H9 (cell line): ENCODE measurements at regions not wholly inside any gene's neighbourhood (a gene's known extent, or its start where the extent isn't known, plus 50 kb on each side); places are given as distances from the start of the nearest gene placed in this dataset.

Experiments
- DNase-seq: peaks from one replicate; pipeline ENCODE4 v3.0.0-alpha.2; 2017
- H2AFZ ChIP-seq: one replicate; pipeline ENCODE4 v1.6.1; 2013; ENCODE audit warnings: mild to moderate bottlenecking, low read length, control low read depth, moderate library complexity
- H2AK5ac ChIP-seq: 2 replicates; pipeline ENCODE4 v1.6.1; 2013; ENCODE audit warnings: low read length, control low read depth, mixed read lengths; ENCODE audit not compliant: insufficient read length
- H2BK120ac ChIP-seq: one replicate; pipeline ENCODE4 v1.6.1; 2013; ENCODE audit warnings: low read depth, mild to moderate bottlenecking, low read length, control low read depth, inconsistent platforms; ENCODE audit not compliant: poor library complexity, severe bottlenecking
- H2BK12ac ChIP-seq: 2 replicates; pipeline ENCODE4 v1.6.1; 2013; ENCODE audit warnings: low read length, control low read depth, mixed read lengths, low read depth; ENCODE audit not compliant: insufficient read length
- H2BK15ac ChIP-seq: 2 replicates; pipeline ENCODE4 v1.6.1; 2013; ENCODE audit warnings: low read depth, low read length, control low read depth
- H2BK20ac ChIP-seq: one replicate; pipeline ENCODE4 v1.6.1; 2013; ENCODE audit warnings: low read depth, mild to moderate bottlenecking, low read length, control low read depth, inconsistent platforms; ENCODE audit not compliant: poor library complexity, severe bottlenecking
- H2BK5ac ChIP-seq: 2 replicates; pipeline ENCODE4 v1.6.1; 2013; ENCODE audit warnings: low read length, control low read depth, mixed read lengths; ENCODE audit not compliant: insufficient read length
- H3K14ac ChIP-seq: 2 replicates; pipeline ENCODE4 v1.6.1; 2013; ENCODE audit warnings: low read length, control low read depth; ENCODE audit not compliant: insufficient read depth
- H3K18ac ChIP-seq: 2 replicates; pipeline ENCODE4 v1.6.1; 2013; ENCODE audit warnings: low read depth, mild to moderate bottlenecking, mixed read lengths, low read length, control low read depth; ENCODE audit not compliant: insufficient read length
- H3K23ac ChIP-seq: 2 replicates; pipeline ENCODE4 v1.6.1; 2013; ENCODE audit warnings: low read length, control low read depth, mixed read lengths, low read depth; ENCODE audit not compliant: insufficient read length
- H3K23me2 ChIP-seq: 2 replicates; pipeline ENCODE4 v1.6.1; 2013; ENCODE audit warnings: low read depth, mild to moderate bottlenecking, mixed read lengths, low read length, control low read depth; ENCODE audit not compliant: insufficient read length, poor library complexity, severe bottlenecking
- H3K27ac ChIP-seq: 2 replicates; pipeline ENCODE4 v1.5.1; 2013; ENCODE audit warnings: low read length, control low read depth, mixed read lengths, low read depth; ENCODE audit not compliant: insufficient read length
- H3K27me3 ChIP-seq: 2 replicates; pipeline ENCODE4 v1.6.1; 2013; ENCODE audit warnings: low read length, control low read depth, inconsistent platforms; ENCODE audit not compliant: insufficient read depth
- H3K4ac ChIP-seq: 2 replicates; pipeline ENCODE4 v1.6.1; 2013; ENCODE audit warnings: low read depth, mild to moderate bottlenecking, control low read depth, inconsistent platforms, low read length, moderate library complexity
- H3K4me1 ChIP-seq: 2 replicates; pipeline ENCODE4 v1.6.1; 2013; ENCODE audit warnings: low read length, control low read depth, inconsistent platforms; ENCODE audit not compliant: insufficient read depth
- H3K4me2 ChIP-seq: 2 replicates; pipeline ENCODE4 v1.6.1; 2013; ENCODE audit warnings: low read length, control low read depth, mixed read lengths; ENCODE audit not compliant: insufficient read length, insufficient read depth
- H3K56ac ChIP-seq: 2 replicates; pipeline ENCODE4 v1.6.1; 2013; ENCODE audit warnings: low read depth, mild to moderate bottlenecking, mixed read lengths, low read length, control low read depth; ENCODE audit not compliant: insufficient read length
- H3K79me1 ChIP-seq: 2 replicates; pipeline ENCODE4 v1.6.1; 2013; ENCODE audit warnings: low read depth, mild to moderate bottlenecking, moderate library complexity, low read length, control low read depth, inconsistent platforms; ENCODE audit not compliant: insufficient read depth, poor library complexity, severe bottlenecking
- H3K79me2 ChIP-seq: 2 replicates; pipeline ENCODE4 v1.6.1; 2013; ENCODE audit warnings: low read length, control low read depth, inconsistent platforms; ENCODE audit not compliant: insufficient read depth
- H3K9ac ChIP-seq: 2 replicates; pipeline ENCODE4 v1.6.1; 2013; ENCODE audit warnings: low read length, control low read depth, mixed read lengths; ENCODE audit not compliant: insufficient read length; ENCODE audit errors: extremely low read depth
- H3K9me3 ChIP-seq: one replicate; pipeline ENCODE4 v1.6.1; 2013; ENCODE audit warnings: low read depth, low read length, inconsistent platforms; ENCODE audit not compliant: control insufficient read depth
- H3T11ph ChIP-seq: one replicate; pipeline ENCODE4 v1.6.1; 2013; ENCODE audit warnings: mild to moderate bottlenecking, low read length, control low read depth, inconsistent platforms
- H4K20me1 ChIP-seq: one replicate; pipeline ENCODE4 v1.6.1; 2013; ENCODE audit not compliant: control insufficient read depth, insufficient read length, insufficient read depth
- H4K5ac ChIP-seq: 2 replicates; pipeline ENCODE4 v1.6.1; 2013; ENCODE audit warnings: low read depth, mild to moderate bottlenecking, mixed read lengths, low read length, control low read depth; ENCODE audit not compliant: insufficient read length
- H4K8ac ChIP-seq: replicated peaks from 2 replicates; pipeline ENCODE4 v1.6.1; 2013; ENCODE audit warnings: low read length, control low read depth, mixed read lengths, low read depth; ENCODE audit not compliant: insufficient read length
- H4K91ac ChIP-seq: 2 replicates; pipeline ENCODE4 v1.6.1; 2013; ENCODE audit warnings: low read depth, mild to moderate bottlenecking, moderate library complexity, mixed read lengths, low read length, control low read depth; ENCODE audit not compliant: insufficient read length
- H3K27ac Mint-ChIP-seq, 3 experiments: 2 replicates in 2 of 3; 3 replicates in 1 of 3; pipeline ENCODE4 v1.8.0; 2020 to 2021; ENCODE audit warnings: mixed read lengths in 3 of 3, mild to moderate bottlenecking in 1 of 3, moderate library complexity in 1 of 3
- H3K27me3 Mint-ChIP-seq: 2 replicates; pipeline ENCODE4 v1.8.0; 2021; ENCODE audit warnings: low read depth, mild to moderate bottlenecking, moderate library complexity, mixed read lengths
- H3K36me3 Mint-ChIP-seq, 3 experiments: 2 replicates in 2 of 3; 3 replicates in 1 of 3; pipeline ENCODE4 v1.8.0; 2020 to 2021; ENCODE audit warnings: low read depth in 3 of 3, mixed read lengths in 3 of 3; ENCODE audit not compliant: insufficient read depth in 1 of 3
- H3K4me1 Mint-ChIP-seq, 2 experiments: 2 replicates each; pipeline ENCODE4 v1.8.0; 2020; ENCODE audit warnings: mixed read lengths in 2 of 2
- H3K4me3 Mint-ChIP-seq, 2 experiments: 2 replicates in 1 of 2; 3 replicates in 1 of 2; pipeline ENCODE4 v1.8.0; 2020 to 2021; ENCODE audit warnings: mild to moderate bottlenecking in 2 of 2, mixed read lengths in 2 of 2, moderate library complexity in 1 of 2
- H3K9me3 Mint-ChIP-seq, 2 experiments: 2 replicates in 1 of 2; 3 replicates in 1 of 2; pipeline ENCODE4 v1.8.0; 2020; ENCODE audit warnings: mild to moderate bottlenecking in 2 of 2, mixed read lengths in 2 of 2, moderate library complexity in 1 of 2
- CTCF ChIP-seq: fragments of 200-600 bp; sonication (generic); conservative IDR thresholded peaks from 3 replicates; pipeline ENCODE4 v1.8.0; 2021; ENCODE audit warnings: antibody characterized with exemption, mild to moderate bottlenecking
- WGBS: extraction: QIAGEN DNeasy Blood & Tissue Kit; methylation state at CpG from one replicate; pipeline ENCODE4 v1.1.7; 2013; ENCODE audit warnings: missing lambda C conversion rate, low lambda C conversion rate, mixed read lengths; ENCODE audit not compliant: insufficient read length; ENCODE audit errors: extremely low coverage; 5-methylcytosine and 5-hydroxymethylcytosine counted together

GRCh38 chr6:100181309-100181708, 187.3 kb upstream of the MCHR2 start:
- Histone ChIP-seq H3K27me3 (no peaks in the 10 kb centered on the region), H3K9me3 (no peaks in the 10 kb centered on the region), H3K9ac (no peak overlapping the region), H3K56ac (no peak overlapping the region), H2BK120ac (no peak overlapping the region), H3K4me1 (peaks cover 3% of the 10 kb centered on the region; the same call in 1 of the 2 replicates), H2BK12ac (no peak overlapping the region), H4K8ac (no peak overlapping the region), H3T11ph (no peak overlapping the region), H3K4me2 (no peak overlapping the region), H3K23me2 (no peaks in the 10 kb centered on the region), H3K18ac (no peak overlapping the region), H2AFZ (no peak overlapping the region), H3K23ac (no peak overlapping the region), H2AK5ac (no peak overlapping the region), H4K20me1 (no peaks in the 10 kb centered on the region), H2BK20ac (no peak overlapping the region), H3K4ac (no peak overlapping the region), H3K79me1 (no peaks in the 10 kb centered on the region), H3K14ac (no peak overlapping the region), H3K79me2 (no peaks in the 10 kb centered on the region), H3K27ac (no peak overlapping the region), H4K91ac (no peak overlapping the region), H4K5ac (no peak overlapping the region), H2BK15ac (no peak overlapping the region), H2BK5ac (no peak overlapping the region)
- H3K27ac Mint-ChIP-seq, result no peak overlapping the region
- no peak overlapping the region for H3K4me3 Mint-ChIP-seq
- no peaks in the 10 kb centered on the region for H3K36me3 Mint-ChIP-seq
- DNase-seq, result no peak
- TF ChIP-seq CTCF, result no peak
- peaks cover 10 to 13% of the 10 kb centered on the region in 2 experiments for H3K4me1 Mint-ChIP-seq
- no peaks in the 10 kb centered on the region for H3K27me3 Mint-ChIP-seq
- no CpG with 5 or more reads among the region's 3 CpGs for WGBS
- no peaks in the 10 kb centered on the region for H3K9me3 Mint-ChIP-seq
